ENCODE measurements at regions not wholly inside any gene's neighbourhood (a gene's known extent, or its start where the extent isn't known, plus 50 kb on each side); places are given as distances from the start of the nearest gene placed in this dataset.

DNA sequence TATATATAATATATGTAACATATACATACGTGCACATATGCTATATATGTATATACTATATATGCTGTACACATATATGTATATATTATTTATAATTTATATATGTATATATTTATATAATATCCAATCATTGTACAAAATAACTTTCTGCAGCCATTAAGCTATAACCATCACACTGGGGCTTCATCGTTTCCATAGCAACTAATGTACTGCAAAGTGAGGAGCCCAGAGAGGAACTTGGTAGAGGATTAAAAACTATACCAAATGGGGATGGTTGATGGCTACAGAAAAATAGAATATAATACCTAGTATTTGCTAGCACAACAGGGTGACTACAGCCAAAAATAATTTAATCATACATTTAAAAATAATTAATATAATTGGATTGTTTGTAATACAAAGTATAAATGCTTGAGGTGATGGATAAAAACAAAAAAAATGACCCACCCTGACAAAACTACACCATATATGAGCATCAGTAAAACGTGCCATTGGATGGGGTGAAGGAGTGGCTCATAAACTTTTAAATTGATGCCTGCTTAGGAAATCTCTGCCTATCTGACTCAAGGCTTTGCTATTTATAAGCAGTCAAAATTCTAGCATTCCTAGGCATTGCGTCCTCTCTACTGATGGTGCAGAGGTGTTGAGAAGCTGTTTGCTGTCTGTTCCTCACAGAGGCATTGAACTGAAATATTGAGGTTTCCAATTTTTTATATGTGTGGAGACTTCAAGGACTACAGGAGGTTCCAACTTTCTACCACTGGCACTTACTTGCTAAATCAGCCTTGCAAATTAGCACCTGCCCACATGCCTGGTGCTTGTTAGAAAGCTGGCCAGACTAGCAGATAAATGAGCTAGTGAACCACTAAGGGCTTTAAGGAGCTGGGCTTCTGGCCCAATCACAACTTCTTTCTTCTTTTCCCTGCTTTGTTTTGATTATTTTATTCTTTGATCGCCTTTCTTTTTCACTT, 190.1 kb downstream of the SCP2D1 start:
- DNase-seq, result no peak
- H3K27me3 ChIP-seq (replicated peaks in 1 of 7), result no peaks in the 10 kb centered on the region
- WGBS, 5 donors, result 81 to 90% (median 87%) methylated on average over 5 of the region's 5 CpGs
- H3K4me1 ChIP-seq, result no peaks in the 10 kb centered on the region
- no peak overlapping the region for H3K4me3 ChIP-seq
- no peaks in the 10 kb centered on the region for H3K36me3 ChIP-seq
- intact Hi-C loops (cut with DNase I; ENCODE audit: low total_unique reads), result no loop called here
- no peaks in the 10 kb centered on the region for H3K9me3 ChIP-seq
- TF ChIP-seq POLR2AphosphoS5 (IDR thresholded peaks at IDR 0.05), result no peak
- TF ChIP-seq, protein P1, sequence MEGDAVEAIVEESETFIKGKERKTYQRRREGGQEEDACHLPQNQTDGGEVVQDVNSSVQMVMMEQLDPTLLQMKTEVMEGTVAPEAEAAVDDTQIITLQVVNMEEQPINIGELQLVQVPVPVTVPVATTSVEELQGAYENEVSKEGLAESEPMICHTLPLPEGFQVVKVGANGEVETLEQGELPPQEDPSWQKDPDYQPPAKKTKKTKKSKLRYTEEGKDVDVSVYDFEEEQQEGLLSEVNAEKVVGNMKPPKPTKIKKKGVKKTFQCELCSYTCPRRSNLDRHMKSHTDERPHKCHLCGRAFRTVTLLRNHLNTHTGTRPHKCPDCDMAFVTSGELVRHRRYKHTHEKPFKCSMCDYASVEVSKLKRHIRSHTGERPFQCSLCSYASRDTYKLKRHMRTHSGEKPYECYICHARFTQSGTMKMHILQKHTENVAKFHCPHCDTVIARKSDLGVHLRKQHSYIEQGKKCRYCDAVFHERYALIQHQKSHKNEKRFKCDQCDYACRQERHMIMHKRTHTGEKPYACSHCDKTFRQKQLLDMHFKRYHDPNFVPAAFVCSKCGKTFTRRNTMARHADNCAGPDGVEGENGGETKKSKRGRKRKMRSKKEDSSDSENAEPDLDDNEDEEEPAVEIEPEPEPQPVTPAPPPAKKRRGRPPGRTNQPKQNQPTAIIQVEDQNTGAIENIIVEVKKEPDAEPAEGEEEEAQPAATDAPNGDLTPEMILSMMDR (IDR thresholded peaks at IDR 0.05 in 8 of 11, conservative IDR thresholded peaks at IDR 0.05 in 3 of 11), result no peak
- no peak for TF ChIP-seq POLR2A (IDR thresholded peaks at IDR 0.05)
- H3K27ac ChIP-seq, result no peak overlapping the region

DNA sequence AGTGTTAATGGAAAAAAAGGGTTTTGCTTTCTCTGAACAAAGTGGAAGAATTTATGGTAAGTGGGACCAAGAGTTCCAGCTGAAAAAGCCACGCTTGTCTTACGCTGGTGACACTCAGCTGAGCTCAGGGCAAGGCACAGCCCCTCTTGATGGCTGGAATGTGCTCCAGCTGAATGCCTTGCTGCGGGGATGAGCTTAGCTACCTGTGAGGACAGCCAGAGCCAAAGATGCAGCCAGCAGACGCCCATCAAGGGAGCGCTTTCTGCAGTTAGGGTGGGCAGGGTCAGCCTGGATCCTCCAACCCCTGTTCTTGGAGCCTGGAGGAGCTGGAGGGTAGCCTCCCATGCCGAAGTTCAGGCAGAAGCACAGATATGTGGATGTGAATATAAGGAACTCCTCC, 191.4 kb downstream of the SCP2D1 start:
- DNase-seq, result no peak
- Histone ChIP-seq H3K27me3 (replicated peaks in 1 of 7) (no peaks in the 10 kb centered on the region), H3K9me3 (no peaks in the 10 kb centered on the region), H3K4me1 (no peaks in the 10 kb centered on the region), H3K36me3 (no peaks in the 10 kb centered on the region), H3K27ac (no peak overlapping the region), H3K4me3 (no peak overlapping the region)
- WGBS, 5 donors, result 67 to 86% (median 76%) methylated on average over 6 of the region's 6 CpGs
- TF ChIP-seq POLR2A (IDR thresholded peaks at IDR 0.05), result no peak
- TF ChIP-seq, protein P1 (IDR thresholded peaks at IDR 0.05 in 8 of 11, conservative IDR thresholded peaks at IDR 0.05 in 3 of 11), result no peak
- TF ChIP-seq POLR2AphosphoS5 (IDR thresholded peaks at IDR 0.05), result no peak
- intact Hi-C loops (cut with DNase I; ENCODE audit: low total_unique reads), result no loop called here

DNA sequence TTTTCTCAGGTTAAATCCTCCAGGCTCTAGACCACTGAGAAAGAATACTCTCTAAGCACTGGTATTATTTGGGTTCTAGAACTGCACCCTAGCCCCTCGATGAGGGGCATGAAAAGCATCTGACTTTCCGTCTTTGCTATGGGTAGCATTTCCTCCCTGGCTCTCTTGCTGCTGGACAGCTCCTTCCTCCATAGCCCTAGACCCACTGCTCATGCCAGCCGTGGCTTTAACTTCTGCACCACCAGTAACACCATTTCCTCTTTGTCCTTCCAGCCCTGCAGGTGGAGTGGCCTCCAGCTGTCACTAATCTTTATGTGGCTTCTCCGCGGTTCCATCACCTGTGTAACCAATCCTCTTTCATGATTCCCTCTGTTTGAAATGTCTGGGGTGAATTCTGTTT, 194.9 kb downstream of the SCP2D1 start:
- H3K27me3 ChIP-seq (replicated peaks in 1 of 7), result no peaks in the 10 kb centered on the region
- no peak overlapping the region for H3K4me3 ChIP-seq
- H3K36me3 ChIP-seq, result no peaks in the 10 kb centered on the region
- no peak overlapping the region for H3K27ac ChIP-seq
- 53 to 60% (median 58%) methylated on average over 5 of the region's 5 CpGs for WGBS, 5 donors
- intact Hi-C loops (cut with DNase I; ENCODE audit: low total_unique reads), result no loop called here
- DNase-seq, result no peak
- H3K9me3 ChIP-seq, result no peaks in the 10 kb centered on the region
- TF ChIP-seq POLR2A (IDR thresholded peaks at IDR 0.05), result no peak
- TF ChIP-seq POLR2AphosphoS5 (IDR thresholded peaks at IDR 0.05), result no peak
- TF ChIP-seq, protein P1 (IDR thresholded peaks at IDR 0.05 in 8 of 11, conservative IDR thresholded peaks at IDR 0.05 in 3 of 11), result no peak
- H3K4me1 ChIP-seq, result no peaks in the 10 kb centered on the region

DNA sequence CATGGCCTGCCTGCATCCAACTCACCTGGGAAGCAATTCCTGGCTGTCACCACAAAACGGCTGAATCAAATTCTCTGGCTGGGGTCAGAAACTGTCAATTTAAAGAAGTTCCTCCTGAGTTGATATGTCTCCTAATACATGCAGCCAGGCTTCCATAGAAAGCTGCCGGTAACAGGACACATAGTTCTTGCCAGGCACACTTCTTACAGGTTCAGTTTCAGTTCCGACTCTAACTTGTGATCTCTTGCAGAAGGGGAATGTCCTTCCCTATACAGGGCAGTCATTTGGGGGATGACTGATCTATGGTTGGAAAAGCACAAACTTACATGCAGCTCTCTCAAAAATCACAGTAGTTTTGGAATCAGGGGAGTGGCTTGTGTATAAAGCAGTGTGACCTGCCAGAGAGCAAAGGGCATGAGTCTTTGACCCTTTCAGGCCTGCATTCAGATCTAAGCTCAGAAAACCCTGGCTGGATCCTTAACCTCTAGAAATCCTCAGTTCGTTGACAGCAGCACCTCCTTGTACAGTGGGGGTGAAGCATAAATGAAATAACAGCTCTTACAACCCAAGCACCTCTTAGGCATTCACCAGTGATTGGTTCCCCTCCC, 195.6 kb downstream of the SCP2D1 start:
- no peaks in the 10 kb centered on the region for H3K27me3 ChIP-seq (replicated peaks in 1 of 7)
- H3K4me1 ChIP-seq, result no peaks in the 10 kb centered on the region
- H3K27ac ChIP-seq, result no peak overlapping the region
- intact Hi-C loops (cut with DNase I; ENCODE audit: low total_unique reads), result no loop called here
- WGBS, 5 donors, result 38 to 82% (median 77%) methylated on average over 4 of the region's 4 CpGs
- no peak for DNase-seq
- H3K9me3 ChIP-seq, result no peaks in the 10 kb centered on the region
- H3K36me3 ChIP-seq, result no peaks in the 10 kb centered on the region
- no peak overlapping the region for H3K4me3 ChIP-seq
- TF ChIP-seq POLR2AphosphoS5 (IDR thresholded peaks at IDR 0.05) (no peak), POLR2A (IDR thresholded peaks at IDR 0.05) (no peak)
- TF ChIP-seq, protein P1 (IDR thresholded peaks at IDR 0.05 in 8 of 11, conservative IDR thresholded peaks at IDR 0.05 in 3 of 11), result no peak
